ENCODE measurements at regions not wholly inside any gene's neighbourhood (a gene's known extent, or its start where the extent isn't known, plus 50 kb on each side); places are given as distances from the start of the nearest gene placed in this dataset.

DNA sequence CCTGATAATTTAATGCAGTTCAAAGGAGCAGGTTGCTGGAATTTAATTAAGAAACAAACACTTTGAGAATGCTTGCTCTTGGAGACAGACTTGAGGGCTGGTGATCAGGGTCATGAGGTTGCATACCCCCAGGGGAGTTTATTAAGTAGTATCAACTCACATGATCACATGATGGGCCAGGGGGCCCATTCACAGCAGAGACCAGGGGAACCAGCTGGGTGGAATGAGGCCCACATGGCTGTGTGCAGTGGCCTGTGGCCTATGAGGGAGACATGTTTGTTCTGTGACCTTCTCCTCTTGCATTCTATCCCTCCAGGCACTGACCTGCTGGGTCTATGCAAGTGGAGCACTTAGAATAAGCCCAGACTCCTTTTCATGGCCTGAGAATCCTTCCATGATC lies 266.6 kb upstream of the PWP1 start:
- H3K4me1 ChIP-seq = peaks cover 5% of the 10 kb centered on the region
- DNase-seq = no peak
- no peaks in the 10 kb centered on the region for H3K9me3 ChIP-seq
- H3K4me3 ChIP-seq = no peak overlapping the region
- H3K27ac ChIP-seq = no peak overlapping the region
- no peak for TF ChIP-seq POLR2A (IDR thresholded peaks at IDR 0.05)
- TF ChIP-seq, protein P1, sequence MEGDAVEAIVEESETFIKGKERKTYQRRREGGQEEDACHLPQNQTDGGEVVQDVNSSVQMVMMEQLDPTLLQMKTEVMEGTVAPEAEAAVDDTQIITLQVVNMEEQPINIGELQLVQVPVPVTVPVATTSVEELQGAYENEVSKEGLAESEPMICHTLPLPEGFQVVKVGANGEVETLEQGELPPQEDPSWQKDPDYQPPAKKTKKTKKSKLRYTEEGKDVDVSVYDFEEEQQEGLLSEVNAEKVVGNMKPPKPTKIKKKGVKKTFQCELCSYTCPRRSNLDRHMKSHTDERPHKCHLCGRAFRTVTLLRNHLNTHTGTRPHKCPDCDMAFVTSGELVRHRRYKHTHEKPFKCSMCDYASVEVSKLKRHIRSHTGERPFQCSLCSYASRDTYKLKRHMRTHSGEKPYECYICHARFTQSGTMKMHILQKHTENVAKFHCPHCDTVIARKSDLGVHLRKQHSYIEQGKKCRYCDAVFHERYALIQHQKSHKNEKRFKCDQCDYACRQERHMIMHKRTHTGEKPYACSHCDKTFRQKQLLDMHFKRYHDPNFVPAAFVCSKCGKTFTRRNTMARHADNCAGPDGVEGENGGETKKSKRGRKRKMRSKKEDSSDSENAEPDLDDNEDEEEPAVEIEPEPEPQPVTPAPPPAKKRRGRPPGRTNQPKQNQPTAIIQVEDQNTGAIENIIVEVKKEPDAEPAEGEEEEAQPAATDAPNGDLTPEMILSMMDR (IDR thresholded peaks at IDR 0.05) = no peak
- H3K36me3 ChIP-seq (ENCODE audit: low read depth, missing control alignments) = no peaks in the 10 kb centered on the region
- H3K27me3 ChIP-seq = no peaks in the 10 kb centered on the region
- intact Hi-C loops (cut with DNase I; ENCODE audit: low total_unique reads) = no loop called here

DNA sequence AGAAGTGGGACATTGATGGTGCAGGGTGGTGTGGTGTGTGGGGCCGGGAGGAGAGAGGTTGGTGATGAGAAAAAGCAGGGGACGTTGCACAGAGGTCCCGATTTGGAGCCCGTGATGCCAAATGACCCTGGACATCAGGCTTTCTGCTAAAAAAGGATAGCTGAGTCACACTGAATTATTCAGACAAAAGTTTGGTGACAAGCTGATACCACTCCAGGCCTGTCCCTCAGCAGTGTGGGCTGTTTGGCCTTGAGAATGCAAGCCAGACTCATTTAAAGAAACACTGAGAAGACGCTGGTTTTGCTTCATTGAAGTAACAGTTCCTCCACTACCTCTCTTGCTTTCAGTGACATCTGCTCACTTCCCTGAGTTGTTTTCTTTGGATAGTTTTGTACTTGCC lies 262.1 kb upstream of the PWP1 start:
- no peak for TF ChIP-seq POLR2A (IDR thresholded peaks at IDR 0.05)
- TF ChIP-seq, protein P1 (IDR thresholded peaks at IDR 0.05) = no peak
- 21 to 35% methylated on average over 5 of the region's 5 CpGs for WGBS, 2 donors
- H3K9me3 ChIP-seq = no peaks in the 10 kb centered on the region
- H3K36me3 ChIP-seq (ENCODE audit: low read depth, missing control alignments) = no peaks in the 10 kb centered on the region
- no peaks in the 10 kb centered on the region for H3K27me3 ChIP-seq
- H3K4me3 ChIP-seq = no peak overlapping the region
- intact Hi-C loops (cut with DNase I; ENCODE audit: low total_unique reads) = no loop called here
- no peak overlapping the region for H3K27ac ChIP-seq
- peaks cover 5% of the 10 kb centered on the region for H3K4me1 ChIP-seq
- no peak for DNase-seq

DNA sequence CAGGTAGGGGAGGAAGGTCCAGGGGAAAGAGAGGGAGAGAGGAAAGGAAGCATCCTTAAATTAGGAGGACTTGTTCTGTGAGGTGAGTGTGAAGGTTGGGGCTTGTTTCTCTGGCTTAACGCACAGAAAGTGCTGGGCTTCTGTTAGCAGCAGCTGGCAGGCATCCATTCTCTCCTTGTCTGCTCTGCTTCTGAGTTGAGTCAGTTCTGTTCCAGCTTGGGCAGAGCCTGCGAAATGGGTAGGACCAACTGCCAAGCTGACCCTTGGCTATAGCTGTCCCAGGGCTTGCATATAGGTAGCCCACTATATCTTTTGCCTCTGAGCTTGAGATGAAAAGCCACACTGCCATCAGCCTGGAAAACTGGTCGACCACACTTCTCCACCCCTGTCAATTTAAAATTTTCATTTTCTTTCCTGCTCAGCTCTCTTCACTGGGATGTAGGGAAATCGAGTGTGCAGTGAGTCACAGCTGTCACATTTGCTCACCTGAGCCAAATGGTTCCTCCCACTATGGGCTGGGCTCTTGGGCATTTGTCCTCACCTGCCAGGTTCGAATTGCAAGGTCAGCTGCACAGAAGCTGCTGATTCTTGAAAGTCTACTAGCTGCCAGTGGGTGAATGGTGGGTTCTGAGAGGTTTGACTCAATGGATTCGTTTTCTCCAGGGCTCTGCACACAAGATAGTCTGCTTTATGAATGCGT lies 256.4 kb upstream of the PWP1 start:
- intact Hi-C loops (cut with DNase I; ENCODE audit: low total_unique reads) = no loop called here
- Histone ChIP-seq H3K27ac (no peak overlapping the region), H3K27me3 (no peaks in the 10 kb centered on the region), H3K4me1 (no peaks in the 10 kb centered on the region), H3K36me3 (ENCODE audit: low read depth, missing control alignments) (no peaks in the 10 kb centered on the region), H3K9me3 (no peaks in the 10 kb centered on the region), H3K4me3 (no peak overlapping the region)
- DNase-seq = no peak
- WGBS, 2 donors = 74 to 76% methylated on average over 7 of the region's 7 CpGs
- TF ChIP-seq, protein P1 (IDR thresholded peaks at IDR 0.05) = no peak
- TF ChIP-seq POLR2A (IDR thresholded peaks at IDR 0.05) = no peak

DNA sequence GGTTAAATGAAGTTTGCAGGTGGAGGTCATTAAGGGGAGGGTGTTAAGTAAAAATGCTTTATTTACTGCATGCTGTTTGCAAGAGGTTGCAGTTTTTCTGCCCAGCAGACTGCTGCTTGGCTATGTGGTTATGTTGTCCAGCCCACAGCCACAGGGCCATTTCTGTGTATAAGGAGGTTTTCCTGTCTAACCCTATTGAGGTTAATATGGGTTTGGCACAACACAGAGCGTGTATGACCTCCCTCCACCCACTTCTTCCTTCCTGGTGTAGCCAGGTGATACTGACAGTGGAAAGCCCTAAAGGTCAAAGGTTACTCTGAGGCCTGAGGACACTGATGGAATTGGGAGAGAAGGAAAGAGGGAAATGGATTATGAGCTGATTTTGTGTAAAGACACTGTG lies 253.7 kb upstream of the PWP1 start:
- no peak overlapping the region for H3K4me3 ChIP-seq
- no peaks in the 10 kb centered on the region for H3K9me3 ChIP-seq
- 65 to 92% methylated on average over 1 of the region's 1 CpG for WGBS, 2 donors
- H3K4me1 ChIP-seq = no peaks in the 10 kb centered on the region
- no peaks in the 10 kb centered on the region for H3K36me3 ChIP-seq (ENCODE audit: low read depth, missing control alignments)
- no peaks in the 10 kb centered on the region for H3K27me3 ChIP-seq
- no peak for DNase-seq
- no peak overlapping the region for H3K27ac ChIP-seq
- TF ChIP-seq, protein P1 (IDR thresholded peaks at IDR 0.05) = no peak
- no peak for TF ChIP-seq POLR2A (IDR thresholded peaks at IDR 0.05)
- intact Hi-C loops (cut with DNase I; ENCODE audit: low total_unique reads) = no loop called here

DNA sequence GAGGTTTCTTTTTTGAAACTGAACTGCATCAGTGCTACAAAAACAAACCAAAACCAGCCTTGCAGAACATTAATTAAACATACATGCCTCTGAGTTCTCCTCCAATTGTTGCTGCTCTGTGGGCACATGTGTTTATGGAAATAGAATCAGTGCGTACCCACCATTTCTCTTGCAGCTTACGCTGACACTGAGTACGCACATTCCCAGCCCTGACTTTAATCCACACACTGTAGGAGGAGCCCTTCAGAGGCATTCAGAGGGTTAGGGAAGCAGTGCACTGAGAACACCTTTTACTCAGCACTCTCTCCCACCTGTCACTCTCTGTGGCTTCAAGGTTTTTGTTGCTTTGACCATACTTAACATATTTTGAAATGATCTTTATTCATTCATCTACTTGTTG lies 250.5 kb upstream of the PWP1 start:
- WGBS, 2 donors = 89 to 94% methylated on average over 3 of the region's 3 CpGs
- intact Hi-C loops (cut with DNase I; ENCODE audit: low total_unique reads) = no loop called here
- H3K4me1 ChIP-seq = no peaks in the 10 kb centered on the region
- no peaks in the 10 kb centered on the region for H3K9me3 ChIP-seq
- no peaks in the 10 kb centered on the region for H3K27me3 ChIP-seq
- no peak overlapping the region for H3K27ac ChIP-seq
- no peaks in the 10 kb centered on the region for H3K36me3 ChIP-seq (ENCODE audit: low read depth, missing control alignments)
- H3K4me3 ChIP-seq = no peak overlapping the region
- TF ChIP-seq, protein P1 (IDR thresholded peaks at IDR 0.05) = no peak
- no peak for TF ChIP-seq POLR2A (IDR thresholded peaks at IDR 0.05)
- no peak for DNase-seq

Data from testis (tissue), 2 donors.